ENCODE measurements at regions not wholly inside any gene's neighbourhood (a gene's known extent, or its start where the extent isn't known, plus 50 kb on each side); places are given as distances from the start of the nearest gene placed in this dataset.
"Not testable (repeated sequence)": the region's sequence is repeated elsewhere in the genome, so short reads cannot be mapped to it uniquely, and the experiment has no call there.

DNA sequence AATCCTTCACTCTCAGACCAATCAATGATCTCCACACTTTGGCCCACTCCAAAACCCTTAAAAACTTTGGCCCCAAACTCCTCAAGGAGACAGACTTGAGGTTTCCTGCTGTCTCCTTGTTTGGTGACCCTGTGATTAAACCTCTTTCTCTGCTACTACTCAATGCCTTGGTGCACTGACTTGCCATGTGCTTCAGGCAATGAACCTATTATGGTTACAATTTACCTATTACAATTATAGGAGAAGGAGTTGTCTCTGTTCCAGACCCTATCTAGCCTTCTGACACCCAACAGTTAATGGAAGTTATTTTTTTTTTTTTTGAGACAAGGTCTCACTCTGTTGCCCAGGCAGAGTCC, 263.1 kb downstream of the STIM2 start:
- in situ Hi-C loops (cut with HindIII; ENCODE audit: low sequenced_read_pairs): no loop called here
- DNase-seq (ENCODE audit: low read depth): no peak
- TF ChIP-seq, protein P1, sequence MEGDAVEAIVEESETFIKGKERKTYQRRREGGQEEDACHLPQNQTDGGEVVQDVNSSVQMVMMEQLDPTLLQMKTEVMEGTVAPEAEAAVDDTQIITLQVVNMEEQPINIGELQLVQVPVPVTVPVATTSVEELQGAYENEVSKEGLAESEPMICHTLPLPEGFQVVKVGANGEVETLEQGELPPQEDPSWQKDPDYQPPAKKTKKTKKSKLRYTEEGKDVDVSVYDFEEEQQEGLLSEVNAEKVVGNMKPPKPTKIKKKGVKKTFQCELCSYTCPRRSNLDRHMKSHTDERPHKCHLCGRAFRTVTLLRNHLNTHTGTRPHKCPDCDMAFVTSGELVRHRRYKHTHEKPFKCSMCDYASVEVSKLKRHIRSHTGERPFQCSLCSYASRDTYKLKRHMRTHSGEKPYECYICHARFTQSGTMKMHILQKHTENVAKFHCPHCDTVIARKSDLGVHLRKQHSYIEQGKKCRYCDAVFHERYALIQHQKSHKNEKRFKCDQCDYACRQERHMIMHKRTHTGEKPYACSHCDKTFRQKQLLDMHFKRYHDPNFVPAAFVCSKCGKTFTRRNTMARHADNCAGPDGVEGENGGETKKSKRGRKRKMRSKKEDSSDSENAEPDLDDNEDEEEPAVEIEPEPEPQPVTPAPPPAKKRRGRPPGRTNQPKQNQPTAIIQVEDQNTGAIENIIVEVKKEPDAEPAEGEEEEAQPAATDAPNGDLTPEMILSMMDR (IDR thresholded peaks at IDR 0.05; ENCODE audit: low read depth, low read length, missing control alignments): no peak
- H3K4me3 ChIP-seq (ENCODE audit: low read depth, low read length): no peak overlapping the region

DNA sequence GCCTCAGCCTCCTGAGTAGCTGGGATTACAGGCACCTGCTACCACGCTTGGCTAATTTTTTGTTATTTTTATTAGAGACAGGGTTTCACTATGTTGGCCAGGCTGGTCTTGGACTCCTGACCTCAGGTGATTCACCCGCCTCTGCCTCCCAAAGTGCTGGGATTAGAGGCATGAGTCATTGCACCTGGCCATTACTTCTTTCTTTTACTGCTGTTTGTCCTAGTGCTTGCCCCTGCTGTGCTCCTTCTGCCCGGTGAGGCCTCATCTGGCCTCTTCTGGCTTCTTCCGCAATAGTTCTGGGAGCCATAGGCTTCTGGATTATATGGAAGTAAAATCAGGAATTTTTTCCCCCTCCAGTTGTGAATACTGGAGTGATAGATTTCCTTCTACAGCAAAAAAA, 266.3 kb downstream of the STIM2 start:
- in situ Hi-C loops (cut with HindIII; ENCODE audit: low sequenced_read_pairs); DNase-seq (ENCODE audit: low read depth): not testable (repeated sequence)

DNA sequence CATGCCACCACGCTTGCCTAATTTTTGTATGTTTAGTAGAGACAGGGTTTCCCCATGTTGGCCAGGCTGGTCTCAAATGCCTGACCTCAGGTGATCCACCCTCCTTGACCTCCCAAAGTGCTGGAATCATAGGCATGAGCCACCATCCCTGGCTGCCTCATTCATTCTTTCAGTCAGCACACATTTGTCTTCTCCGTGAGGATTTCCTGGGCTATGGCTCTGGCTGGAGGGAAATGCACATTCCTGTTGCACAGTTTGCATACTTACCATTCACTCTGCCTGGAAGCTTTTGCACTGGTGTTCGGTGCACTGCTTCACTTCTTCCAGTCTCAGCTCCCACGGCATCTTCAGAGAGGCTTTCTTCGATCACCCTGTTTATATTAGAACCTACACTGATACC, 267.8 kb downstream of the STIM2 start:
- no peak for DNase-seq (ENCODE audit: low read depth)
- in situ Hi-C loops (cut with HindIII; ENCODE audit: low sequenced_read_pairs): no loop called here
- H3K4me3 ChIP-seq (ENCODE audit: low read depth, low read length): no peak overlapping the region
- TF ChIP-seq, protein P1 (IDR thresholded peaks at IDR 0.05; ENCODE audit: low read depth, low read length, missing control alignments): no peak

More for the DNA sequence above, 266.3 kb downstream of the STIM2 start:
- not testable (repeated sequence) for H3K4me3 ChIP-seq (ENCODE audit: low read depth, low read length)

DNA sequence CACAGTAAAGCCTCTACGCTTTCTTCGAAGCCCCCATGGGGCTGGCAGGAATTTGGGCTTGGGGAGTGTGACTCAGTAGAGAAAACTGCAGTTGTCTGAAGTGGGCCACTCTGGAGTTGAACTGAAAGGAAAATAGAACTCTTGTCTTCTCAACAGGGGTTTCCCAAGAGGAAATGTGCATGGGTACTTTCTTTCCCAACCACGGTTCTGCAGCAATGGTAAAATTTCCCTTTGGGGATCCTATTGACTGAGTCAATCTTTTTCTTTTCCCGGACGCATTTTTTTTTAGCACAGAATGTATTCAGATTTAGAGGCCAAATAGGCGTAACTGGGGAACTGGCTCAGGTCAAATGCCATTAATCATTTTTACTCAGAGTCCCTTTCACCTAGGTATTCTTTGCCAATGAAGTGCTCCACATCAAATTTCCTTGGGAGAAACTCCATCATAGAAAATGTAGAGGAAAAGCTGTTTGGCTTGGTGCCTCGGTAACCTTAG, 269.3 kb downstream of the STIM2 start:
- TF ChIP-seq, protein P1 (IDR thresholded peaks at IDR 0.05; ENCODE audit: low read depth, low read length, missing control alignments): no peak
- in situ Hi-C loops (cut with HindIII; ENCODE audit: low sequenced_read_pairs): no loop called here

DNA sequence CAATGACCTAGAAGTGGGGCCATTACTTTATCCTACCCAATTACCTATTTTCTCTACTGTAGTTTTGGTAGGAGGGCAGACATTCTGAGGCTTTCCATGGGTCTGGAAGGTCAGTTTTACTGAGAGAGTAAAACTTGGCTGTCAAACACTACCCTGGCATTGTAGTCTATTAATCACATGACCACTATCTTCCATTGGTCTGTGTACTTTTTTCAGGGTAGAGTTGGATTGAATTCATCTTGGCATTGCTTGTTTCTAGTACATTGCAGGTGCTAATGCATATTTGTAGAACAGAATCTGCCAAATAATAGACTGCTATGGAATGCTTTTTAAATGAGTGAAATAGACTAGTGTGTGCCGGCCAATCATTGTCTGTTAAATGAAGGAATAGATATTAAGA, 271.9 kb downstream of the STIM2 start:
- TF ChIP-seq, protein P1 (IDR thresholded peaks at IDR 0.05; ENCODE audit: low read depth, low read length, missing control alignments): no peak
- no peak for DNase-seq (ENCODE audit: low read depth)
- in situ Hi-C loops (cut with HindIII; ENCODE audit: low sequenced_read_pairs): no loop called here
- H3K4me3 ChIP-seq (ENCODE audit: low read depth, low read length): no peak overlapping the region

More for the DNA sequence above, 269.3 kb downstream of the STIM2 start:
- H3K4me3 ChIP-seq (ENCODE audit: low read depth, low read length): no peak overlapping the region
- peak; percentile 79 for DNase-seq (ENCODE audit: low read depth)

DNA sequence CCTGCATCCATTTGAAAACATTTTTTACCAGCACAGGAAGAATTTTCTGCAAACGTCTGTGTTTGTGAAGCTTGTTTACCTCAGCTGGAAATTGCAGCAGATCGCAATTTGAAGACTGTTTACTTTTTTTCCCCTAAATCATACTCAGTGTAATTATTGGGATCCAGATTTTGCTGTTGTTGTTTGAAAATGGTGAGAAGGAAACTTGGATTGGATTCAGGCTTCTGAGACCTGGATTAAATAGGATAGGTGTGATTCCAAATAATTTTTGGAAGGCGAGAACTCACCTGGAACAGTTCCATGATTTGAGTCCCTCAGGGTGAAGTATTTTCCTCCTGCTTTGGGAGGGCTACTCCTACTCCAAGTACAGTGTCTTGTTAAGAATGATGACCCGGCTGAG, 279.8 kb downstream of the STIM2 start:
- DNase-seq (ENCODE audit: low read depth): no peak
- TF ChIP-seq, protein P1 (IDR thresholded peaks at IDR 0.05; ENCODE audit: low read depth, low read length, missing control alignments): no peak
- no peak overlapping the region for H3K4me3 ChIP-seq (ENCODE audit: low read depth, low read length)
- in situ Hi-C loops (cut with HindIII; ENCODE audit: low sequenced_read_pairs): no loop called here

DNA sequence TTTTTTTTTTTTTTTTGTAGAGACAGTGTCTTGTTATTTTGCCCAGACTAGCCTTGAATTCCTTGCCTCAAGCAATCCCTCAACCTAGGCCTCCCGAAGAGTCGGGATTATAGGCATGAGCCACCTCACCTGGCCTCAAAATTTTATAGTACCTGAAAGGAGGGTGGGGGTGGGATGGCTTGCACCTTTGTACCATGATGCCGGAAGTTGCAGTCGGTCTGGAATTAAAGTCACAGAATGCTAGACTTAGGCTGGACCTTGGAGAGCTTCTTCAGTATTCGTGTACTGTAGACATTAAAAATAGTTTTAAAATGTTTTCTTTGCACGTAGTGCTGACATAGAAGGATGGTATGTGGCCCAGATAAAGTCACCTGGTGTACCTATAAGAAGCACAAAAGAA, 280.9 kb downstream of the STIM2 start:
- no peak overlapping the region for H3K4me3 ChIP-seq (ENCODE audit: low read depth, low read length)
- no peak for DNase-seq (ENCODE audit: low read depth)
- TF ChIP-seq, protein P1 (IDR thresholded peaks at IDR 0.05; ENCODE audit: low read depth, low read length, missing control alignments): no peak
- in situ Hi-C loops (cut with HindIII; ENCODE audit: low sequenced_read_pairs): no loop called here

Data from astrocyte of the cerebellum (primary cell).